Ishikawa (cell line): ENCODE measurements at regions not wholly inside any gene's neighbourhood (a gene's known extent, or its start where the extent isn't known, plus 50 kb on each side); places are given as distances from the start of the nearest gene placed in this dataset.

Experiments
- CEBPB ChIP-seq: IDR thresholded peaks from 2 replicates; pipeline ENCODE4 v1.6.1; 2012
- CREB1 ChIP-seq: IDR thresholded peaks from 2 replicates; pipeline ENCODE4 v1.6.1; 2012; ENCODE audit warnings: low read depth
- EGR1 ChIP-seq: IDR thresholded peaks from 2 replicates; pipeline ENCODE4 v1.6.1; 2012
- EP300 ChIP-seq: IDR thresholded peaks from 2 replicates; pipeline ENCODE4 v1.6.1; 2012; ENCODE audit warnings: borderline replicate concordance
- FOXM1 ChIP-seq: IDR thresholded peaks from 2 replicates; pipeline ENCODE4 v1.6.1; 2012; ENCODE audit warnings: low read depth, borderline replicate concordance
- RAD21 ChIP-seq: IDR thresholded peaks from 2 replicates; pipeline ENCODE4 v1.6.1; 2012; ENCODE audit warnings: low read depth
- REST ChIP-seq: IDR thresholded peaks from 2 replicates; pipeline ENCODE4 v1.6.1; 2012; ENCODE audit warnings: low read depth, mild to moderate bottlenecking
- TAF1 ChIP-seq: IDR thresholded peaks from 2 replicates; pipeline ENCODE4 v1.6.1; 2012; ENCODE audit warnings: low read depth, mild to moderate bottlenecking
- TCF12 ChIP-seq: IDR thresholded peaks from 2 replicates; pipeline ENCODE4 v1.6.1; 2012; ENCODE audit warnings: low read depth
- YY1 ChIP-seq: IDR thresholded peaks from 2 replicates; pipeline ENCODE4 v1.6.1; 2012; ENCODE audit warnings: low read depth
- ZBTB7A ChIP-seq: IDR thresholded peaks from 2 replicates; pipeline ENCODE4 v1.6.1; 2012; ENCODE audit warnings: low read depth
- TF ChIP-seq, protein P1 (sequence below): IDR thresholded peaks from 2 replicates; pipeline ENCODE4 v1.6.1; 2012

DNA sequence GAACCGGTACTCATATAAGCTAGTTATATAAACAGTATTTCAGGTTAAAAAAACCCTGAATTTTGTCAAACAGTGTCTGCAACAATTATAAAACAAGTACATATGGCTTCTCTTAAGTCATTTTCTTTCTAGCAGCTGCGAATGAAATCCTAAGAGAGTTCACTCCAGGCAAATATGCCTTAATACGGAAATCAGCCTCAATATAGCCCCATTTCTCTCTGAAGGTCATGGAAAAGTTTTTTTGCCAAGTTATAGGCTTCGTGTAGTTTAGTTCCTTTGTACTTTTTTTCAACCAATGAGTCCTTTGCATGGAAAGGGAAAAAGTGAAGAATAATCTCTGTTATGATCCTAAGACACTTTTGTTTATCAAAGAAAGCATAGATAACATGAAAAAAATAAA lies 848.0 kb upstream of the ACO1 start:
- TF ChIP-seq TCF12 (no peak), CEBPB (no peak), EP300 (no peak), REST (no peak), FOXM1 (no peak), TAF1 (no peak), YY1 (no peak), CREB1 (no peak), EGR1 (no peak), RAD21 (no peak), ZBTB7A (no peak)
- TF ChIP-seq, protein P1, sequence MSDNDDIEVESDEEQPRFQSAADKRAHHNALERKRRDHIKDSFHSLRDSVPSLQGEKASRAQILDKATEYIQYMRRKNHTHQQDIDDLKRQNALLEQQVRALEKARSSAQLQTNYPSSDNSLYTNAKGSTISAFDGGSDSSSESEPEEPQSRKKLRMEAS, result no peak
